IPS DF 4.7 (cell line): ENCODE measurements at regions not wholly inside any gene's neighbourhood (a gene's known extent, or its start where the extent isn't known, plus 50 kb on each side); places are given as distances from the start of the nearest gene placed in this dataset.

Experiments
- DNase-seq: peaks from one replicate; pipeline ENCODE4 v3.0.0-alpha.2; 2013; ENCODE audit warnings: low spot score; ENCODE audit errors: extremely low read depth

- no peak for DNase-seq
These were observed 96.8 kb upstream of the CA10 start for GRCh38 chr17:52255347-52255746.

DNA sequence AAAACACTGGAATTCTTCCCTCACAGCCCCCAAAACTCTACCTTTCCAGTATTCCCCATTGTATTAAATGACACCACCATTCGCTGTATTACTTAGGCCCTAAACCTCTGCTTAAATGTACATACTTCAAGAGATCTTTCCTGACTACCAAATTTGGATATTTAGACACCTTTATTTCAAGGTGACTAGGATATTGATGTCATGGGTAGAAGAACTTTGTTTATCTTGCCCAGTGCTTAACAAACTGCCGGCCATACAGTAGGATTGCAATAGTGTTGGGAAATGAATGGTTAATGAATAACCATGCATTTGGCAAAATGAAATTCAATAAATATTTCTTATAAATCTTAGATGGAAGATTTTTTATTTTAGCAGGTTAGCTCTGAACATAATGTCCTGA, 86.2 kb upstream of the CA10 start:
- no peak for DNase-seq

- DNase-seq, result no peak
These were observed 83.8 kb upstream of the CA10 start for GRCh38 chr17:52242268-52242667.

DNA sequence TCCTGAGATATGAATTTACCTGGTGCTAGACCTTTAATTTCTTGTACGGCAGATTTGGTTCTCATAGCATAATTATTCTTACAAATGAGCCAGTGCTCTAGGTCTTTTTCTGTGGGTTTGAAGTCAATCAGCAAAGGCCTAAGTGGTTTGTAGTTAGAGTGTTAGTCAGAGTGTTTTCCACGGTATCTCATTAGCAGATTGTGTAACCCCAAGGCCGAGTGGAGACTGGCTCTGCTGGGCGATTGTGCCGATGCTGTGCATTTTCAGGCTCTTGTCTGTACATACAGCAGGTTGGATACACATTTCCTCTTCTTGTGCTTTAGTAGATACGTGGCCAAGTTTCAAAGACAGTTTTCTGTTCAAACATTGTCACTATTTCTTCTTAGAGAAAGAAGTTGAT, 78.6 kb upstream of the CA10 start:
- DNase-seq, result no peak

DNA sequence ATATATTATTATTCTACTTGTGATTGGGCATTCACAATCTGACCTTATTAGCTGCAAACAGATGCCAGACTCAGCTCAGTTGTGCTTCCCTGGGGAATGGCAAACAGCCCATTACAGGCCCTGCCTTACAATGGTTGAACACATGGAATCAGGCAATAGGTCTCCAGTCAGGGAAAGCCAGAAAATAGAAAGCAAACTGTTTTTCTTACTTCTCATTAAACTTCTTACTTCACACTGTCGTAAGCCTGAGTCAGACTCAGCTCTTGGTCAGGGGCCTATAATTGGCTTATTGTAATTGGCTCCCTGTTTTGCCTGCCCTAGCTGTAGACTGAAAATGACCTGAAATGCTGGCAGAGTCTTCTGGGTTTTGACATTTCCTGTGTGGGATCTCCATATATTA, 77.0 kb upstream of the CA10 start:
- no peak for DNase-seq

DNA sequence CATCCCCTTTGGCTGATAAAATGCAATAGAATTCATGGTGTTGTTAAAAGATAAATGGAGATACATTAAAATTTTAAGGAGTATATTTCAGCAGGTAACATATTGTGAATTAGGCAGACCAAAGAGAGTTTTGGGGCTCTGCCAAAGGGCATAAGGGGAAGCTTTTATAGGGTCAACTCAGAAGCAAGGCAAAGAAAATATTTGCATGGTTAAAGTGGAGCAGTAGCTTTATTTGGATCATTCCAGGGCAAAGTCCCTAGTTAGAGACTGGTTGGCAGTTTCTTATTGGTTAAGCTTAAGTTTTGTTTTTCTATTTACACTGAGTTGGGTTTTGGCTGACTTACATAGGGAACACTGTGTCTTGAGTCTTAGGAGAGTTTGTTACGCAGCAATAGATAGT, 75.1 kb upstream of the CA10 start:
- no peak for DNase-seq

DNA sequence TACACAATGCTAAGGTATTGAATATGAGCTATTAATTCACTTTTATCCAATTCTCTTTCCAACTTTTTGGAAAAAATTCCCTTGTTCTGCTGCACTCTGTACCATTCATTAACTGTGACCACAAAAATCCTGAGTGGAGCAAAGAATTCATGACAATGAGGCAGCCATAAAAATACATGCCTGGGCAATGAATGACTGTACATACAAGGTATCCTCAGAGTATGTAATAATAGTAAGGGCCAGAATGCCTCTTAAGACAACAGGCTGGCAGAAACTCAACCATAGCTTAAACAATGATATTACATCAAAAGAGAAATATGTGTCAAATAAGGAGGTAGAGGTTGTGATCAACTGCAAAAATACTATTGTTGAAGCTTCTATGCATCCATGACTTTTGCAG, 74.7 kb upstream of the CA10 start:
- no peak for DNase-seq

DNA sequence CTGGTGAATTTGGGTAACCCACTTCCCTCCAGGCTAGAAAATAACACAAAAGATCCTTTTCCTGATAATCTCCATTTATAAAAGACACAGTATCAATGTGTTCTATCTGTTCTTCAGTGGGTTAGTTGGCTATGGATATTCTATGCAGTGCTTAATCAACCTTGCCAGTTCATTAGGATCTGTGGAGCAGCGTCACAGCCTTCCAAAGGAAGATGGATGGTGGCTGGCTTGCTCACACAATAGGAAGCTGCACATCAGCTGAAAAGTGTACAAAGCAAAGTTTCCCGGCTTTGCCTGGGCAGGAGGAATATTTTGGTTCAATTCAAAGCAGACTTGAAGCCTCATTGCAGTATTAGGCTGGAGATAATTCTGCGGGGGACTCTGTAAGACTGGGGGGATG, 70.3 kb upstream of the CA10 start:
- DNase-seq, result no peak

DNA sequence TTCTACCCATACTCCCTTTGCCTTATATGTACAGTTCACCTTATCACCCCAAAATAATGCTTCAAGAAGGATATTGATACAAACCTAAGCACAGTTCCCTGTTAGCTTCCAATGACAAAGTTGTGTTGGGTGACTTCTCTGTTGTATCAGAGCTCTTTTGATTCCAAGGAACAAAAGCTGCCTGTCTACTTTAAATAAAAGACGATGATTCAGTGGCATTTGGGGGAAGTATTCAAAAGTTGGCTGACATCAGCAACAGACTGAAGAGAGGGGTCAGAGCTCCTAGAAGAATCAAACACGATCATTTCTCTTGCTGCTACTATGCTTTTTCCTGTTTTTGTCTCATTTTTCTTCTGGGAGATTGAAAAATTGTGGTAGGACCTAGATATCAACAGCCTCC, 69.4 kb upstream of the CA10 start:
- no peak for DNase-seq

DNA sequence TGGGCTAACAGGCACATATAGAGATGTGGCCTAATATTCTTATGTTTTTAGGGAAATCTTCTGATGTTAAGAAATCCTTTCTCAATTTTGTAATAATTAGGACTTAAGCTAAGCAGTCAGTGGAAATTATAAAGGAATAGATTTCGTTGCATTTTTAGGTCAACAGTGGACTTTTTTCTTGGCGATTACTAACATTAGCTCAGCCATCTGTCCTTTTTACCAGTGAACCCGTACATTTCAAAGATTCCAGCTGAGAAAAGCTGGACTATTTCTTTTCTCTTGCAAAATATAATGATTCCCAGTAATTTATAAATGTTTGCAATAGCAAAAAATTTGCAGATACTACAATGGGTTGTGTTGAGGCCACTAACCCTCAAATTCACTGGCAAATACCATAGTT, 54.9 kb upstream of the CA10 start:
- DNase-seq, result no peak

DNA sequence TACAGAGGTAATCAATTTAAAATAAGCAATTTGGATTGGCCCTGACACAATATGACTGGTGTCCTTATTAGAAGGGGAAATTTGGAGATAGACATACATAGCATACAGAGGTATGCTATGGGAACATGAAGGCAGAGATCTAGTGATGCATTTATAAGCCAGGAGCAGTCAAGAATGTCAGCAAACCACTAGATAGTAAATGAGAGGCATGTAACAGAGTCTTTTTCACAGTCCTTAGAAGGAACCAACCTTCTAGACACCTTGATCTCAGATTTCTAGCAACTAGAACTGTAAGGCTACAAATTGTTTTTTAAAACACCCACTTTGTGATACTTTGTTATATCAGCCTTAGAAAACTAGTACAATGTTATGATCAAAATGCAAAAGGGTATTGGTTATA, 54.3 kb upstream of the CA10 start:
- no peak for DNase-seq

DNA sequence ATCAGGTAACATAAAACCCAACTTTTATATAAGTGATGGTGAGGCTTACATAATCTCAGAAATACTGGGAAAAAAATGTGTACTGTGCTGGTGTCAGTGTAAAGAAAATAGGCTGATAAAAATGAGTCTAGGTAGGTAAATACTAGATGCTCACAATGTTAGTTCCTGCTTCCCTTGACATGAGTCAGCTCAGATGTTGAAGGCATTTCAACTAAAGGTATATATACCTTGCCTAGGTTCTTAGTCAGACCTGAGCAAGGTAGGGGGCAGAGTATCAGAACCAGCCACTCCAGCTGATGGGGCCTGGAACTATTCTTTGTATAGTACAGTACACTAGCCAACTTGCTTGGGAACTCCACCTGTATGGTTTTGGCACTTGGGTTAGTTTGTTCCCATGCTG, 51.0 kb upstream of the CA10 start:
- no peak for DNase-seq
